ENCODE measurements at regions not wholly inside any gene's neighbourhood (a gene's known extent, or its start where the extent isn't known, plus 50 kb on each side); places are given as distances from the start of the nearest gene placed in this dataset.
"Not testable (repeated sequence)": the region's sequence is repeated elsewhere in the genome, so short reads cannot be mapped to it uniquely, and the experiment has no call there.

GRCh38 chr2:175605640-175606009 lies 396.4 kb downstream of the LNPK start:
- DNase-seq (ENCODE audit: low read depth) = no peak
- no peak overlapping the region for H3K4me3 ChIP-seq (ENCODE audit: low read length)
- TF ChIP-seq, protein P1, sequence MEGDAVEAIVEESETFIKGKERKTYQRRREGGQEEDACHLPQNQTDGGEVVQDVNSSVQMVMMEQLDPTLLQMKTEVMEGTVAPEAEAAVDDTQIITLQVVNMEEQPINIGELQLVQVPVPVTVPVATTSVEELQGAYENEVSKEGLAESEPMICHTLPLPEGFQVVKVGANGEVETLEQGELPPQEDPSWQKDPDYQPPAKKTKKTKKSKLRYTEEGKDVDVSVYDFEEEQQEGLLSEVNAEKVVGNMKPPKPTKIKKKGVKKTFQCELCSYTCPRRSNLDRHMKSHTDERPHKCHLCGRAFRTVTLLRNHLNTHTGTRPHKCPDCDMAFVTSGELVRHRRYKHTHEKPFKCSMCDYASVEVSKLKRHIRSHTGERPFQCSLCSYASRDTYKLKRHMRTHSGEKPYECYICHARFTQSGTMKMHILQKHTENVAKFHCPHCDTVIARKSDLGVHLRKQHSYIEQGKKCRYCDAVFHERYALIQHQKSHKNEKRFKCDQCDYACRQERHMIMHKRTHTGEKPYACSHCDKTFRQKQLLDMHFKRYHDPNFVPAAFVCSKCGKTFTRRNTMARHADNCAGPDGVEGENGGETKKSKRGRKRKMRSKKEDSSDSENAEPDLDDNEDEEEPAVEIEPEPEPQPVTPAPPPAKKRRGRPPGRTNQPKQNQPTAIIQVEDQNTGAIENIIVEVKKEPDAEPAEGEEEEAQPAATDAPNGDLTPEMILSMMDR (conservative IDR thresholded peaks at IDR 0.05; ENCODE audit: low read depth, low read length) = no peak

DNA sequence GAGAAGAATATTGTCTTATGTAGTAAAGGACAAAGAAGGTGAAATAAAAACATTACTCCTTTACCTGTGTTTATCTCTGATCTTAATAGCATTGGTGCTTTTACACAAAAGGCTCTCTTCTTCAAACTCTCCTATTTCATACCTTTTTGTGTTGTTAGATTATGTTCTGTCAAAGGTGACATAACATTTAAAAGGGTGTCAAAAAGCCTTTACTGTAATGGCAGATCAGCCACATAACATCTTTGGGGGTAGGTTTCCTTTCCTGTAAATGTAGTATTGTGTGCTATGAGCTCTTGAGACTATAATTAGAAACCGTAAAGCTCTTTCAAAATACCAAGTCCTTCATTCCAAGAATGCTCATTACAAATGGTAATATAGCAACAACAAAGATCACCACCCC lies 400.1 kb downstream of the LNPK start:
- TF ChIP-seq, protein P1 (conservative IDR thresholded peaks at IDR 0.05; ENCODE audit: low read depth, low read length) = no peak
- no peak overlapping the region for H3K4me3 ChIP-seq (ENCODE audit: low read length)
- no peak for DNase-seq (ENCODE audit: low read depth)

GRCh38 chr2:175599966-175600831 lies 401.9 kb downstream of the LNPK start:
- TF ChIP-seq, protein P1 (conservative IDR thresholded peaks at IDR 0.05; ENCODE audit: low read depth, low read length) = no peak
- peak; percentile 94 for DNase-seq (ENCODE audit: low read depth)

DNA sequence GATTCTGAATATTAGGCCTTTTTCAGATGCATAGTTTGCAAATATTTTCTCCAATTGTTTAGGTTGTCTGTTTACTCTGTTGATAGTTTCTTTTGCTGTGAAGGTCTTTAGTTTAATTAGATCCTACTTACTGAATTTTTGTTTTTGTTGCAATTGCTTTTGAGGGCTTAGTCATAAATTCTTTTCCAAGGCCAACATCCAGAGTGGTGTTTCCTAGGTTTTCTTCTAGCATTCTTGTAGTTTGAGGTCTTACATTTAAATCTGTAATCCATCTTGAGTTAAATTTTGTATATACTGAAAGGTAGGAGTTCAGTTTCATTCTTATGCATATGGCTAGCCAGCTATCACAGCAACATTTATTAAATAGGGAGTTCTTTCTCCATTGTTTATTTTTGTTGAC lies 404.8 kb downstream of the LNPK start:
- DNase-seq (ENCODE audit: low read depth) = no peak
- no peak overlapping the region for H3K4me3 ChIP-seq (ENCODE audit: low read length)
- TF ChIP-seq, protein P1 (conservative IDR thresholded peaks at IDR 0.05; ENCODE audit: low read depth, low read length) = no peak

More at GRCh38 chr2:175599966-175600831, 401.9 kb downstream of the LNPK start:
- no peak overlapping the region for H3K4me3 ChIP-seq (ENCODE audit: low read length)

DNA sequence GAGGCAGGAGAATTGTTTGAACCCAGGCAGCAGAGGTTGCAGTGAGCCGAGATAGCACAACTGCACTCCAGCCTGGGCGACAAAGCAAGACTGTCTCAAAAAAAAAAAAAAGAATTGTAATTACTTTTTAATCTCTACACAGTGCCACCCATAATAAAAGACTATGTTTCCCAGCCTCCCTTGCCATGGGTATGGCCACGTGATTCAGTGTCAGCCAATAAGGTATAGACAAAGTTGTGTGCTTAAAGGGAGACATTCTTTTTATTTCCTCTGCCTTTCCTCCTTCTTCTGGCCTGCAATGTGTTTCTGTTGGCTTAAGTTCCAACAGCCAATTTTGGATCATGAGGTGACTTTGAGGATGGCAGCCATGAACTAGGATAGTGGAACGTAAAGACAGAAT lies 406.9 kb downstream of the LNPK start:
- H3K4me3 ChIP-seq (ENCODE audit: low read length) = no peak overlapping the region
- TF ChIP-seq, protein P1 (conservative IDR thresholded peaks at IDR 0.05; ENCODE audit: low read depth, low read length) = no peak
- DNase-seq (ENCODE audit: low read depth) = no peak

DNA sequence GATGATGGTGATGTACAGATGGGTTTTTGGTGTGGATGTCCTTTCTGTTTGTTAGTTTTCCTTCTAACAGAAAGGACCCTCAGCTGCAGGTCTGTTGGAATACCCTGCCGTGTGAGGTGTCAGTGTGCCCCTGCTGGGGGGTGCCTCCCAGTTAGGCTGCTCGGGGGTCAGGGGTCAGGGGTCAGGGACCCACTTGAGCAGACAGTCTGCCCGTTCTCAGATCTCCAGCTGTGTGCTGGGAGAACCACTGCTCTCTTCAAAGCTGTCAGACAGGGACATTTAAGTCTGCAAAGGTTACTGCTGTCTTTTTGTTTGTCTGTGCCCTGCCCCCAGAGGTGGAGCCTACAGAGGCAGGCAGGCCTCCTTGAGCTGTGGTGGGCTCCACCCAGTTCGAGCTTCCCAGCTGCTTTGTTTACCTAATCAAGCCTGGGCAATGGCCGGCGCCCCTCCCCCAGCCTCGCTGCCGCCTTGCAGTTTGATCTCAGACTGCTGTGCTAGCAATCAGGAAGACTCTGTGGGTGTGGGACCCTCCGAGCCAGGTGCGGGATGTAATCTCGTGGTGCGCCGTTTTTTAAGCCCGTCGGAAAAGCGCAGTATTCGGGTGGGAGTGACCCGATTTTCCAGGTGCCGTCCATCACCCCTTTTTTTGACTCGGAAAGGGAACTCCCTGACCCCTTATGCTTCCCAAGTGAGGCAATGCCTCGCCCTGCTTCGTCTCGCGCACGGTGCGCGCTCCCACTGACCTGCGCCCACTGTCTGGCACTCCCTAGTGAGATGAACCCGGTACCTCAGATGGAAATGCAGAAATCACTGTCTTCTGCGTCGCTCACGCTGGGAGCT lies 408.2 kb downstream of the LNPK start:
- DNase-seq (ENCODE audit: low read depth); H3K4me3 ChIP-seq (ENCODE audit: low read length): not testable (repeated sequence)

- DNase-seq (ENCODE audit: low read depth); H3K4me3 ChIP-seq (ENCODE audit: low read length): not testable (repeated sequence)
Observed at GRCh38 chr2:175588213-175588612, 406.7 kb upstream of the ATP5MC3 start.

- H3K4me3 ChIP-seq (ENCODE audit: low read length) = no peak overlapping the region
- no peak for DNase-seq (ENCODE audit: low read depth)
- TF ChIP-seq, protein P1 (conservative IDR thresholded peaks at IDR 0.05; ENCODE audit: low read depth, low read length) = no peak
Observed at GRCh38 chr2:175585496-175585895, 404.0 kb upstream of the ATP5MC3 start.
